GM21737 (cell line): ENCODE measurements at regions not wholly inside any gene's neighbourhood (a gene's known extent, or its start where the extent isn't known, plus 50 kb on each side); places are given as distances from the start of the nearest gene placed in this dataset.
"Not testable (repeated sequence)": the region's sequence is repeated elsewhere in the genome, so short reads cannot be mapped to it uniquely, and the experiment has no call there.

Experiments
- ATAC-seq: cut with Tn5 transposase; IDR thresholded peaks from one replicate; pipeline ENCODE4 v1.9.1; 2021; ENCODE audit warnings: mild to moderate bottlenecking, moderate library complexity; ENCODE audit not compliant: unreplicated experiment

DNA sequence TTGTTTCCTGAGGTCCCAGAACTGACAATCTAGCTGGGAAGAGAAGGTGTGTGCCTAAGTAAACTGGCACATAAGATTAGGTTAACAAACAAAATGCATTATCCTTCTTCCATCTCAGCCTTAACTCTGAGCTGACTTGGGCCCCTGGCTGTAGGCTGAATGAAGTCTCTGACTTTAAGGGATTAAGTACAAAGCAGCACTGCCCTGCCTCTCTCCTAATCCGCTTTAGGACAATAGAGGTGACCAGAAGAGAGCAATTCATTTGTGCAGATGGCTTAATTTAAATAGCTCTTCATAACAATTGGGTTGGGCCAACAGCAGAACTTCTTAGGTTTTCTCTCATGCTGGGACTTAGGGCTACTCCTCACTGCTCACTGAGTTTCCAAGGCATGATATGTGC, 181.6 kb upstream of the SOX14 start:
- ATAC-seq = no peak

DNA sequence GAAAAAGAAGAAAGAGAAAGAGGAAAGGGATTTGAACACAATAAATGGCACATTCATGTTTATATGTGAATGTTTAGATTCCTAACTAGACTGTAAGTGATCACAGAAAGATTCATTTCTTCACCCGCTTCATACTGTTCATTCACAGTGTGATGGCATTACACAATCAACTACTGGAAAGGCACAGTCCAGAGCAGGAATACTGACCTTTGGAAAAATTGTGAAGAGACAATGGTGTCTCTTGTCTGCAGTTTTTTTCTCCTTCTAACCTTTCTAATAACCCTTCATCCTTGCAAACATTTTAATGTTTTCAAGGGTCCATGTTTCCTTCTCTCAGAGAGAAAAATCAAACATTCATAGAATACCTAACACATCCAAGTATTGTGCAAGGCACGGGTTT, 180.9 kb upstream of the SOX14 start:
- ATAC-seq = no peak

DNA sequence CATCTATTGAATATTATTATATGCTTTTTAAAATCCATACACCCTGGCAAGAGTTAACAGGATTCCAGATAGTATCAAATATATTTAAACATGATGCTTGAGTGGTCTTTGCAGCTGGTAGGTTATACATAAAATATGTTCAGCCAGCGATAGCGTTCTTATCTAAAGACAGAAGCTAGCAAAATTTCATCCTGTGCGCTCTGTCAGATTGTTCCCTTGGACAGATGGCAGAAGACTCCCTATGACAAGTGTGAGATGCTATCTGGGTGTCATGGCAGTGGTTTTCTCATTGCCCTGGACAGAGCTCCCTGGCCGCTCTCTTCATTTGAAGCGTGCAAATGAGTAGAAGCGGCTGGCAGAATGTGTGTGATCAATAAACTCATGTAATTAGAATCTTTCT, 175.2 kb upstream of the SOX14 start:
- ATAC-seq = no peak

DNA sequence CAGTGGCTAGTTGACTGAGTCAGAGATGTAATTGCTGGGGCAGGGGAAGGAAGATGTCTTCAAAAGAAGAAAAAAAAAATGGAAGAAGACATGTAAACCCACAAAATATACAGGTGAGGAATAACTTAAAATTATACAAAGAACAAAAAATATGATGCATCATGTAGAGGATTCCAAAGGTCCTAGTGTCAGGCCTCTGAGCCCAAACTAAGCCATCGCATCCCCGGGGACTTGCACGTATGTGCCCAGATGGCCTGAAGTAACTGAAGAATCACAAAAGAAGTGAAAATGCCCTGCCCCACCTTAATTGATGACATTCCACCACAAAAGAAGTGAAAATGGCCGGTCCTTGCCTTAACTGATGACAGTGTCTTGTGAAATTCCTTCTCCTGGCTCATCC, 168.7 kb upstream of the SOX14 start:
- not testable (repeated sequence) for ATAC-seq

DNA sequence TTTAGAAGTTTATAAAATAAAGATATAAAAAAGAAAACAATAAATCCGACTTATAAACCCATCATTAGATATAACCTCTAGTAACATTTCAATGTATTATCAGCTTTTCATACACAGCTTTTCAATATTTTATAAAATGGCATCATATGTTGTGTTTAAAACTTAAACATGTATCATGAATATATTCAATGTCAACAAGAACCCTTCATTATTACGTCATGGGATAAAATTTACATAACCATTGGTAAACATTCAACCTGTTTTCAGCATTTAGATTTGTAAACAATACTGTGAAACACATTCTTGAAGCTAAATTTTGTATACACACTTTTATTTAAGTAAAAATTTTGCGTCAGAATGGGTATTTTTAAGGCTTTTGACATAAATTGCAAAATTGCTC, 153.4 kb upstream of the SOX14 start:
- ATAC-seq = no peak

DNA sequence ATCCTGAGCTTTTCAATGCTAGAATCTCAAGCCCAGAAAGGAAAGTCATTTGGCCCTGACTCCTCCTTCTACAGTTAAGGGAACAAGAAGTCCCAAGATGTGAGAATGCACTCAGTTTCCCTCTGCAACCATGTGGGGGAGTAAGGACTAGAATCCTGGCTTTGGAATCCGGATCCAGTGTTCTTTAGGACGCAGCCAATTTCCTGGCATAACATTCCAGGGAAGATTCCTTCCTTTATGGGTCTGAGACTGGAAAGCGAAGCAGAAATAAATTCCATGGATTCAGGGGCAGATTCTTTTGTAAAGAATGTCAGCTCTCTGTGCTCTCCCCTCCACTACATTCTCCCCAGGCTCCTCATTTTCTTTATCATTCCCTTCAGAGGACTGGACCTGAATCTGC, 151.8 kb upstream of the SOX14 start:
- ATAC-seq = no peak

DNA sequence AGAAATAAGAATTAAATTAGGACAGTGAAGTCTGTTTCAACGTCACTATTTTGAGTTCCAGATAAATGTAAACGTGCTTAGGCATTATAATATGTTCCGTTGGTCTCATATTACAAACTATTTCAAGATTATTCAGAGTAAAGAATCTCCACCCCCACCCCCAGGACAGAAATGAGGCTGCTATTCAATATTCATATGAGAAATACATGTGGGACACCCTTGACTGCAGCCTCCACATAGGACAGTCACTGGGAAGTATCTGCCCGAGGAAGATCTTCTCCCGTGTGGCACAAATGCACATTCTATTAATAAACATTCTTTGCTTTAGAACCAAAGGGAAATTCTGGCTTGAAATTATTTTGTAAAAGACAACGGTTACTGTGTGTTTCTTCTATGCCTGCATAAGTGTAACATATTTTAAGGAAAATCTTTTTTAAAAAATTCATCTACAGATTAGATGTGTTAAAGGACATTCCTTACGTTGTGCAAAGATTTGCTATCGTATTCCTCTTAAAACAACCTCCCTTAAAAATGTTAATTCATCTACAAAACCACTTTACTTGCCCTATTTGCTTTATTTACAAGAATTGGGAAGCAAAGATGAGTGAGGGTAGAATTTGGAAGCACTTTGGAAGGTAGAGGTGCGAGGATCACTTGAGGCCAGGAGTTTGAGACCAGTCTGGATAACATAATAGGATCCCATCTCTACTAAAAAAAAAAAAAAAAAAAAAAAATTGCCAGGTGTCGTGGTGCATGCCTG, 148.3 kb upstream of the SOX14 start:
- no peak for ATAC-seq

DNA sequence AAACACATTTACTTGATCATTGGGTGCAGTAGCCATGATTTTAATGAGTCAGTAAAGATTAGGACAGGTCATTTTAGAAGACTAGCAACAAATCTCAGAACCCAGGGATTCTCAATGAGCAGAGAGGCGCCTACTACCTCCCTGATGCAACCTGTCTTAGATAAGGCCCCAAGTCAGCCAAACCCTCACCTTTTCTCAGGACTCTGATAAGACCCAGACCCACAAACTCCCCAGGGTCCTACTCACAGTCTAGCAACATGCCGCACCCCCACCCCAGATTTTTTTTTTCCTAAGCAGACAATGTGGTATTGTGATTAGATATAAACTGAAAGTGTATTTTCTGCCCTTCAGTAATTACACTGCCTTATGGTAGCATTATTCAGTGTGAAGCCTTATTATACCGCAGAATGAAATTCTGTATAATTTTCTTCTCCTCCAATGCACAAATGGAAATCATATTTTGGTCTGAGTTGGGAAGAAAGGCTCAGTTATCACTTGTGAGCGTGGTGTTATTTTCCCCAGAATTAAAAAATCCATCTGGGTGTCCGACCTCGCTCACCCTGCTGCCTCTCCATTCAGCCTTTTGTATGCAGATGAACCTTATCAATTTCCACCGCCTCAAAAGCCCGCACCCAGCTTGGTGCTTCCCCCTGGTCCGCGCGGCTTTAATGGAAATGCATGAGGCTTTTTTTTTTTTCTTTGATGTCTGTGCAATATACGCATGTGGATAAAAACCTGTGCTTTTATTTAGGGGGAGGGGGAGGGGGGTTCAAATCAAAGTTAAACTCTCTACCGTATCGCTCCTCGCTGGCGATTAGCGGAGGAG, 122.0 kb upstream of the SOX14 start:
- ATAC-seq = no peak

DNA sequence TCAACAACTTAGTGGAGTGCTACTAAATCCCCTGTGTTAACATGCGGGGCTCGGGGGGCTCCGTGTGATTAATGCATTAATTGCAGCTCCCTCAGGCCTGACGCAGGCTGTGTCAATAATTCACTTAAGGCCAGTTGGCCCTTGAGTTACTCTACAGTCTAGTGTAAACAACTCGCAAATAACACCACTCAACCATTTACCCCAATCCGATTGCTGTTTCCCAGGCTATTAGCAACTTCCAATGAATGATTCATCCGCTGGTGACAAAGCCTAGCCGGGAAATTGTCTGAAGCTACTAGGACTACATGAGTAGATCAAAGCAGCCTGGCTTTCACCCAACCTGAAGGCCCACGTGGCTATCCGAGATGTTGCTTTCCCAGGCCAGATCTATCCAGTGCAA, 121.3 kb upstream of the SOX14 start:
- ATAC-seq = no peak

DNA sequence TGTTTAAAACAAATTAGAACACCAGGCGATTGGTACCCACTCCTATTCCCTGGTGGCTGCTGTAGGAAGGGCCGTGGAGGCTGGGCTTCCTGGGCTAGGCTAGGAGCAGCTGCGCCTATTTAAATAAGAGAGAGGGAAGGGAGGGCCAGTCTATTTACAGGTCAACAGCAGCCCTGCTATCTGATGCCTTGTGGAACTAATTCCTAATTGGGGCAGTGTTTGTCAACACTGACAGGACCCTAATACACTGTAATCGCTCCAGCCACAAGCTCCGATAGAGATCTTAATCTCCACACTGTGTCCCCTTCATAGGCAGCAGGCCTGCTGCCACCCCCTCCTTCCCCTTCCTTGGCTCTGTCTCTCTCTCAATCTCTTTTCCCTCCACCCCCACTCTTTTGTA, 116.9 kb upstream of the SOX14 start:
- ATAC-seq = no peak

DNA sequence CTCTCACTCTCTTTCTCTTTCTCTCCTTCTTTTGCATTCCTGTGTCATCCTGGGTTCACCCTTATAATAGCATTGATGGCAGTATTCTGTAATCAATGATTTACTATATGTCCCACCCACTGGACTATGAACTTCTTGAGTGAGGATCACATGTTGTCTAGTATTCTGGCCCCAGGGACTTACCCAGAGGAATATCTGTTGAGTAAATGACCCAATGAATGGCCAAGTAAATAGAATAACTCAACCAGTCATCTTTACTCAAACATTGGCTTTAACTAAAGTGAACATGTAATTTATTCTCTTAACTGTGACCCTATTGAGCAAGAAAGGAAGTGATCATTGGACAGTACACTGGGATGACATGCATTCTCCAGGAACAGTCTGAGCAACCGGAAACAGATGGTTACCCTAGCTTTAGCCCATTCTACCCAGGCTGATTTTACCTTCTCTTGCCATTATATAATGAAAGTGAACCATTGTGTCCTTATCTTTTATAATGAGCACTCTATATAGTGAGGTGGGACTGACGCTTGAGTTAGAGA, 94.5 kb upstream of the SOX14 start:
- ATAC-seq = no peak

DNA sequence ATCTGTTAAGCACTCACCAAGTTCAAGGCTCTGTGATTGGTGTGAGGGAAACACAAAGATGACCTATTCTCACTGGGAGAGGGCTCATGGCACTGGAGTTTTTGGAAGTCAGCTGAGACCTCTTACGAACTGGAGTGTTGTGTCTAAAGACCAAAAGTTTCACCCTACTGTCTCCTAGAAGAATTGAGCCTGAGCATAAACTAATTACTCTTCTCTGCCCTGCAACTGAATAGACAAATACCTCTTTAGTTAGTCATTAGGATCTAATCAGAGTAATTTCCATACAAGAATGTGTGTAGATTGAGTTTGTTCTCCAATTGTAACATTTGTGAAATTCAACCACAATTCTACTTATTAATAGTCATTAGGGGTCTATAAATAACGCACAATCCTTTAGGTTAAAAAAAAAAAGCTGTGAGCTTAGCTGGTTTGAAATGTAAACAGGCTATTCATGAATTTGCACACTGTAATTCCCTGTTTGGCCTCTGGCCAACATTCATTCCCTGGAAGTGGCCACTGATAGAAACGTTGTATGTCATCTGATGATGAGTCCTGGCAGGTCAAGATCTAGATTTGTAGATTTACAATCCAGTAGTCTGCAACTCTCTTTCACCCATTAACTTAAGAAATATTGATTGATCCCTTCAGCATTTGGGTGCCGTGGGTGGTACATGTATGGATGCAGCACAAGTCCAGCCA, 76.8 kb upstream of the SOX14 start:
- ATAC-seq = no peak

DNA sequence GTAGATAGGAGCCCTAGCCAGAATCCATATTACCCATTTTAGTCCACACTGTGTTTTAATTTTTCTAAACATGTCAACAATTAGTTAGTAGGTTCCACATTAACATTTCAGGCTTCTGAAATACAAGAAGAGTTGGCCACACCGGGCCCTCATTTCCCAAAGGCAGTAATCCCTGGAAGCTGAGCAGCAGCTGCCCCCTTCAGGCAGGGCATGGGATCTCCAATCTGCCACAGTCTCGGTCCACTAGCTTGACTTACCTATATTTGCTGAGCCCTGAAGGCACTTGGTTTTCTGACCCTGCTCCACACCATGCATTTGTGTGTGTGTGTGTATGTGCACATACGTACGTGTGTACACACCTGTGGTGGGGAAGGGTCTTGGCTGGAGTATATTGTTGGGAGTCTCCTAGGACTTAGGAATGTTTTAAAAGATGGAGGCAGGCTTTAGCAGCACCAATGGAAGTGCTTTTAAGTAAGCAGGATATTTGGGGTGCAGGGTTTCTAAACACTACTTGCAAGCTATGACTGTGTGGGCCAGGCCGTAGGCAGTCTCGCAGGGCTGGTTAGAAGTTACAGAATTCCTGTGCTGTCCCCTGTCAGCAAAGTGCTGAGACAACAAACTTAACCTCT, 71.2 kb upstream of the SOX14 start:
- no peak for ATAC-seq

DNA sequence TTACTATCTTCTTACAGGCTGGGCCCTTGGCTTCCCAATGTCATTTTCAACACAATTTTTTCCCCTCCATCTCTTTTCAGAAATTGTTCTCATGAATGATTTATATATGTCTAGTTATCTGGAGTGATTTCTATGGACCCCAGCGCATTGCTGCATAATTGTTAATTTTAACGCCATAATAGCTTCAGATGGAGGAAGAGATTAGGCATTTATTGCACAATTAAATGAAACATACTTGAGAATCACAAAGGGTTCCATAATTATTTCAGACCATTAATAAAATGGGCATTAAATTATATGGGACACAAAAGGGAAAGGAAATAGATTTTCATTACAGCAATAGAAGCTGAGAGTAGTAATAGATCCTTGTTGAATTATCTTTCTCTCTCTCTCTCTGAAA, 70.3 kb upstream of the SOX14 start:
- ATAC-seq = no peak

DNA sequence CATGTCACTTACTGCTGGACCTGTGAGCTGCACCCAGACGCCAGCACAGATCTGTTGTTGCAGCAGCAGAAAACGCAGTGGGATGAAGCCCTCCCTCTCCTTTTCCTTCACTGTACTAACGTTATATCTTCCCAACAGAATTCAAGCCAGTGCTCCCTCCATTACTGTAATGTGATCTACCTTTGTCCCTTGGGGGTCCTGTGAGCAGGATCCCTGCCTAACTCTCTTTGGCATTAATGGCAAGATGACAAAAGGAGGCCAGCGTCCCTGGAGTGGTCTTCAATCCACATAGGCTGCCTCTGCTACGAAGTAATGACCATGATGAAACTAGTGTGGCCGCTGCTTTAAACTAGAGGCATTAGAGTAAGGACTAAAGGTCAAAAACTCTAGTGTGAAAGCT, 69.3 kb upstream of the SOX14 start:
- no peak for ATAC-seq

DNA sequence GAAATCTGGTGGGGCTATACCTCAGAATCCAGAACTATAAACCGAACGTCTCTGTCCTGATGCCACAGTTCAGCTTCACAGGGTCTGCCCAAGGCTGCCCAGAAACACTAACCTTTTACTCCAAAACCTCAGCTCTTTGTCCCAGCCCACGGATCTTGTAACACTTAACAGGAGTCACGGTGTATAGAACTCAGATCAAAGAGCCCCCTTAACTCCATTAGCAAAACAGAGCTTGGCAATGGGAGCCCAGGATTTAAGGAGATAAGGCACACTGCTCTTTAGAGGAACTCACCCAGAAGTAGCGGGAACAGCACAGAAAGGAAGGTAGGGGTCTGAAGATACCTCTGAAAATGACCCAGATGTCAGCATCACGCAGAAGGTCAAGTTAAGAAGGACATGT, 68.8 kb upstream of the SOX14 start:
- no peak for ATAC-seq

DNA sequence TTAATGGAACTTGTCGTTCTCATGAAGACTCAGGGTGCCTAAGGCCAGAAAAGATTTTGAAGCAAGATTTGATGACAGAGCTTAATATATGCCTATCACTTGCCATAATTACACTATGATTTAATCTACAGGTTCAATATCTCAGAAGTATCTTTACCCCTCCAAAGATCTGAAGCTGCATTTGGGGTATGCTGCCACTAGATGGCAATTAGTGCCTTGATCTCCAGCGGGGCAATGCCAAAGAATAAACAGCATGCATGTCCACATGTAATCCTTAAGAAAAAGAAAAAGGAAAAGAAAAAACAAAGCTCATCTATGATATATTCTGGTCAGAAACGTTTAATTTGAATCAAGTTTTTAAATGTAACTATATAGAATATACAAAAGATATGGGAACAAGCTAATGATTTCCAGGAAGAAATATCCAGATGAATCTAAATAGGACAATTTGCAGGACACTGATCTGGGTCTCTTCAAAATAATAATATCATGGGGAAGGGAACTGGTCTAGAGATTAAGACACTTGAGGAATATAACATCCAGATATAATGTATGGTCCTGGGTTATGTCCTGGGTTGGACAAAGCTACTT, 55.0 kb upstream of the SOX14 start:
- ATAC-seq = no peak

DNA sequence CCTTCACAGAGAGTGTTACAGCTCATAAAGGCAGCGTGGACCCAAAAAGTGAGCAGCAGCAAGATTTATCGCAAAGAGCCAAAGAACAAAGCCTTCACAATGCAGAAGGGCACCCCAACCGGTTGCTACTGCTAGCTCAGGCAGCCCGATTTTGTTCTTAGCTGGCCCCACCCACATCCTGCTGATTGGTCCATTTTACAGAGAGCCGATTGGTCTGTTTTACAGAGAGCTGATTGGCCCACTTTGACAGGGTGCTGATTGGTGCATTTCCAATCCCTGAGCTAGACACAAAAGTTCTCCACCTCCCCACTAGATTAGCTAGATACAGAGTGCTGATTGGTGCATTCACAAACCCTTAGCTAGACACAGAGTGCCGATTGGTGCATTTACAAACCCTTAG, 50.1 kb upstream of the SOX14 start:
- not testable (repeated sequence) for ATAC-seq
